Peyer's patch (tissue), 4 donors: ENCODE measurements at regions not wholly inside any gene's neighbourhood (a gene's known extent, or its start where the extent isn't known, plus 50 kb on each side); places are given as distances from the start of the nearest gene placed in this dataset.

ENCODE experiments used
- CTCF ChIP-seq, 6 experiments: fragments of 450-650 bp in 4 of 6; fragments of 200-600 bp in 2 of 6; sonication (generic) in 1 of 6; IDR thresholded peaks; one replicate each; pipeline ENCODE4 v1.5.1; 2017 to 2019; ENCODE audit warnings: antibody characterized with exemption in 6 of 6, mild to moderate bottlenecking in 3 of 6, moderate library complexity in 1 of 6
- POLR2A ChIP-seq, 2 donors: fragments of 450-650 bp; IDR thresholded peaks; one replicate each; pipeline ENCODE4 v1.5.1; 2017; ENCODE audit warnings: antibody characterized with exemption in 2 of 2, mild to moderate bottlenecking in 2 of 2, moderate library complexity in 2 of 2

GRCh38 chr2:108111936-108112335 is 125.6 kb downstream of the SLC5A7 start:
- no peak for TF ChIP-seq POLR2A (IDR thresholded peaks at IDR 0.05)
- TF ChIP-seq CTCF (IDR thresholded peaks at IDR 0.05) = no peak
